ENCODE measurements at regions not wholly inside any gene's neighbourhood (a gene's known extent, or its start where the extent isn't known, plus 50 kb on each side); places are given as distances from the start of the nearest gene placed in this dataset.

DNA sequence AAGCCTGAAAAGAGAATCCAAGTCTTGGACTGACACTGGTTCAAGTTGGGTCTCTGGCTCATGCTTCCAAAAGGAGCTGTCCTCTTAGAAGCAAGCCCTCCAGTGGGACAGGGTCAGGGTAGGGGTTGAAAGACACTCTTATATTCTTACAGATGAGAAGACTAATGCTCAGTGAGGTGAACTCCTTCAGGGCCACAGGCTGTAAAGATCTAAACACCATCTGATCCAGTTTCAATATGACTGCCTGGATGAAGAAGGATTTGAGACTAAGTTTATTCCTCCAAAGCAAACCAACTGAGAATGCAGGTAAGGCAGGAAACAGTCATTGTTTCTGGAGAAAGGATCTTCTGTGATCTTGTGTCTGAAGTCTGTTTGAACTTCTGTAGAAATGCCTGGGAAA, 99.0 kb upstream of the TAB2 start:
- no peaks in the 10 kb centered on the region for H3K9me3 ChIP-seq (ENCODE audit: control insufficient read depth in 2 of 2, insufficient read depth in 1 of 2, low read depth in 1 of 2, low read length in 1 of 2)
- DNase-seq (no peak), FAIRE-seq (no peak)
- no peaks in the 10 kb centered on the region for H3K36me3 ChIP-seq (ENCODE audit: control insufficient read depth in 3 of 3, insufficient read depth in 2 of 3, low read depth in 1 of 3, low read length in 3 of 3)
- no peak overlapping the region for H3K4me3 ChIP-seq (ENCODE audit: low read depth in 1 of 3, low read length in 3 of 3)
- H3K27ac ChIP-seq (ENCODE audit: low read depth in 1 of 3, low read length in 2 of 3), result no peak overlapping the region
- no peaks in the 10 kb centered on the region for H3K27me3 ChIP-seq (ENCODE audit: control insufficient read depth in 3 of 3, insufficient read depth in 3 of 3, low read length in 3 of 3)
- H3K4me1 ChIP-seq (ENCODE audit: control insufficient read depth in 3 of 3, insufficient read depth in 2 of 3, low read depth in 1 of 3, low read length in 2 of 3), result no peaks in the 10 kb centered on the region

DNA sequence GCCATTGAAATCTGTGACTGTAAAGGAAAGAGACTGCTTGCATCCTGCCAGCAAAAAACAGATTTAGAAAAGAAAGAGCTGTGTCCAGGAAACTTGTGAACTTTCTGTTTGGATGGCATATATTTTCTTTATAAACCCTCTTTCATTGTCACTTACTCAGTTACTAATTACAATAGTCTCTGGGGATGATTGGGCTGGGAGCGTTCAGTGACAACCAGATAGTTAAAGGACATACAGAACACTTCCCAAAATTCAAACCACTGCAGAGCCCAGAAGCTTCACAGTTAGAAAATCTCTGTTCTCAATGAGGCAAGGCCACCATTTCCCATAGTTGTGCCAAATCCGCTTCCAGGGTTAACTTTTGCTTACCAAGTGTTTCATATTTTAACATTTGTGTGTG, 98.6 kb upstream of the TAB2 start:
- Histone ChIP-seq H3K27ac (ENCODE audit: low read depth in 1 of 3, low read length in 2 of 3) (no peak overlapping the region), H3K4me1 (ENCODE audit: control insufficient read depth in 3 of 3, insufficient read depth in 2 of 3, low read depth in 1 of 3, low read length in 2 of 3) (peaks cover 0 to 1% (median 0%) of the 10 kb centered on the region in 3 donors), H3K27me3 (ENCODE audit: control insufficient read depth in 3 of 3, insufficient read depth in 3 of 3, low read length in 3 of 3) (no peaks in the 10 kb centered on the region), H3K4me3 (ENCODE audit: low read depth in 1 of 3, low read length in 3 of 3) (no peak overlapping the region), H3K36me3 (ENCODE audit: control insufficient read depth in 3 of 3, insufficient read depth in 2 of 3, low read depth in 1 of 3, low read length in 3 of 3) (no peaks in the 10 kb centered on the region), H3K9me3 (ENCODE audit: control insufficient read depth in 2 of 2, insufficient read depth in 1 of 2, low read depth in 1 of 2, low read length in 1 of 2) (no peaks in the 10 kb centered on the region)
- no peak for FAIRE-seq
- no peak for DNase-seq
- WGBS, 3 donors, result 88 to 95% (median 94%) methylated on average over 2 of the region's 2 CpGs

DNA sequence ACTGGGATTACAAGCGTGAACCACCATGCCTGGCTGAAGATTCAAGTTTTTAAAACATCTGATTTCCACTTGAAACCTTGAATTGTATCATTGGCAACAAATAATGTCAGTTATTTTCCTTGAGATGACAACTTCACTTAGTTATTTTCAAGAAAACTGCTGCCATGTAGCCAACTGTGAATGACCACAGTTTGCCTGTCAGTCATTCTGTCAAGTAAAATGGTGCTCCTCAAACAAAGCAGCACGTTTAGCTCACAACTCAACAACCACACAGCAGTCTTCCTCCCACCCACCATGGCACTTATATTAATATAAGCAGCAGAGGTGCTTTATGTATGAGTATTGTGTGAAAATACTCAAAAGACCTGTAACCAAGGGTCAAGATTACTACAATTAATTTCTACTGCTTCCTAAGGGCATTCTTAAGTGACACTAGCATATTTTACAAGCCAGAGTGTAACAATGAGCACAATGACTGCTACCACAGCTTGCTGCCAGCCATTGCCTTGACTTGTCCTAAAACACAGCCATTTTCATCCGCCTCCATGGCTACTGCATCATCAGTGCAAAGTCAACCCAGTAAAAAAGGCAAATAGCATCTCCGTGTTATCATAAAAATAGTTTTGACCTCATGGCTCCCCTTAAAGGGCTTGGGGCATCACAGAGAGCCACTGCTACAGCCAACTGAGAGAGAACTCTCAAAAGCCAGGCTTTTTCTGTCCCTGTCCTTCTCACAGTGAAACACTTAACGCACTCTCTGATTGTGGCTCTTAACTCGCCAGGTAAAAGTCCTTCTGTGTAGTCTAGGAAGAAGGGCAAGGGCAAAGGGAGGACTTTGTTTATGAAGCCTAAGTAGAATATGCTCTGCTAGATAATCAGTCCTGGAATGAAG, 96.4 kb upstream of the TAB2 start:
- Histone ChIP-seq H3K36me3 (ENCODE audit: control insufficient read depth in 3 of 3, insufficient read depth in 2 of 3, low read depth in 1 of 3, low read length in 3 of 3) (no peaks in the 10 kb centered on the region), H3K4me1 (ENCODE audit: control insufficient read depth in 3 of 3, insufficient read depth in 2 of 3, low read depth in 1 of 3, low read length in 2 of 3) (peaks cover 0 to 2% (median 0%) of the 10 kb centered on the region in 3 donors), H3K27me3 (ENCODE audit: control insufficient read depth in 3 of 3, insufficient read depth in 3 of 3, low read length in 3 of 3) (no peaks in the 10 kb centered on the region), H3K27ac (ENCODE audit: low read depth in 1 of 3, low read length in 2 of 3) (no peak overlapping the region), H3K4me3 (ENCODE audit: low read depth in 1 of 3, low read length in 3 of 3) (no peak overlapping the region), H3K9me3 (ENCODE audit: control insufficient read depth in 2 of 2, insufficient read depth in 1 of 2, low read depth in 1 of 2, low read length in 1 of 2) (no peaks in the 10 kb centered on the region)
- no peak for DNase-seq
- FAIRE-seq, result no peak
- WGBS, 3 donors, result 88 to 92% (median 89%) methylated on average over 6 of the region's 6 CpGs

GRCh38 chr6:149221774-149222070, 95.8 kb upstream of the TAB2 start:
- FAIRE-seq (no peak), DNase-seq (no peak)
- Histone ChIP-seq H3K27ac (ENCODE audit: low read depth in 1 of 3, low read length in 2 of 3) (no peak overlapping the region), H3K9me3 (ENCODE audit: control insufficient read depth in 2 of 2, insufficient read depth in 1 of 2, low read depth in 1 of 2, low read length in 1 of 2) (no peaks in the 10 kb centered on the region), H3K36me3 (ENCODE audit: control insufficient read depth in 3 of 3, insufficient read depth in 2 of 3, low read depth in 1 of 3, low read length in 3 of 3) (no peaks in the 10 kb centered on the region), H3K4me3 (ENCODE audit: low read depth in 1 of 3, low read length in 3 of 3) (no peak overlapping the region), H3K4me1 (ENCODE audit: control insufficient read depth in 3 of 3, insufficient read depth in 2 of 3, low read depth in 1 of 3, low read length in 2 of 3) (peaks cover 0 to 2% (median 0%) of the 10 kb centered on the region in 3 donors), H3K27me3 (ENCODE audit: control insufficient read depth in 3 of 3, insufficient read depth in 3 of 3, low read length in 3 of 3) (no peaks in the 10 kb centered on the region)
- WGBS, 3 donors, result 94 to 95% (median 94%) methylated on average over 4 of the region's 4 CpGs

- no peak for FAIRE-seq
- 55 to 71% (median 65%) methylated on average over 4 of the region's 4 CpGs for WGBS, 3 donors
- Histone ChIP-seq H3K4me3 (ENCODE audit: low read depth in 1 of 3, low read length in 3 of 3) (no peak overlapping the region), H3K9me3 (ENCODE audit: control insufficient read depth in 2 of 2, insufficient read depth in 1 of 2, low read depth in 1 of 2, low read length in 1 of 2) (no peaks in the 10 kb centered on the region), H3K27me3 (ENCODE audit: control insufficient read depth in 3 of 3, insufficient read depth in 3 of 3, low read length in 3 of 3) (no peaks in the 10 kb centered on the region), H3K36me3 (ENCODE audit: control insufficient read depth in 3 of 3, insufficient read depth in 2 of 3, low read depth in 1 of 3, low read length in 3 of 3) (no peaks in the 10 kb centered on the region), H3K27ac (ENCODE audit: low read depth in 1 of 3, low read length in 2 of 3) (no peak overlapping the region), H3K4me1 (ENCODE audit: control insufficient read depth in 3 of 3, insufficient read depth in 2 of 3, low read depth in 1 of 3, low read length in 2 of 3) (peaks cover 0 to 2% (median 0%) of the 10 kb centered on the region in 3 donors)
- DNase-seq, result no peak
These were observed 94.2 kb upstream of the TAB2 start for GRCh38 chr6:149223120-149223903.

- 13 to 31% (median 19%) methylated on average over 2 of the region's 2 CpGs for WGBS, 3 donors
- DNase-seq, result peak; percentile 49 to 66
These were observed 93.6 kb upstream of the TAB2 start for GRCh38 chr6:149223904-149224351.

DNA sequence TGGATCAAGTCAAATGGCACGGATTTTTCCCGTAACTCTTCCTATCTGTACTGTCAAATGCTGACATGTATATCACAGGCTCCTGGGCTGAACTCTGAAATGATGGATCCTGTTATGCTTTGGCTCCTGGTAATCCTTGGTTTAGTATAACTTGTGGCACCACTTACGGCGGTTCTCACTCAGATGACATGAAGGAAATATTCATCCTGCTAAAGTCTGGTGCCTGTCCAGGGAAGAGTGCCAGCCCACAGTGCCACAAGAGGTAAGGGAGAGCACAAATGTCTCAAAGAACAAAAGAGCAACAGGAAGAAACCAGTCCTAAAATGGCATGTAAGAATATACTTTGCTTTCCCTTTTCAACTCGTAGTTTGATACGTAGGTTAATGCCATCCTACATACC, 93.1 kb upstream of the TAB2 start:
- Histone ChIP-seq H3K27me3 (ENCODE audit: control insufficient read depth in 3 of 3, insufficient read depth in 3 of 3, low read length in 3 of 3) (peaks cover 0 to 2% (median 0%) of the 10 kb centered on the region in 3 donors), H3K4me1 (ENCODE audit: control insufficient read depth in 3 of 3, insufficient read depth in 2 of 3, low read depth in 1 of 3, low read length in 2 of 3) (peaks cover 0 to 2% (median 0%) of the 10 kb centered on the region in 3 donors), H3K9me3 (ENCODE audit: control insufficient read depth in 2 of 2, insufficient read depth in 1 of 2, low read depth in 1 of 2, low read length in 1 of 2) (no peaks in the 10 kb centered on the region), H3K36me3 (ENCODE audit: control insufficient read depth in 3 of 3, insufficient read depth in 2 of 3, low read depth in 1 of 3, low read length in 3 of 3) (no peaks in the 10 kb centered on the region), H3K27ac (ENCODE audit: low read depth in 1 of 3, low read length in 2 of 3) (no peak overlapping the region), H3K4me3 (ENCODE audit: low read depth in 1 of 3, low read length in 3 of 3) (no peak overlapping the region)
- no peak for FAIRE-seq
- WGBS, 3 donors, result 48 to 83% (median 69%) methylated on average over 6 of the region's 6 CpGs
- DNase-seq, result no peak

More at GRCh38 chr6:149223904-149224351, 93.6 kb upstream of the TAB2 start:
- H3K4me1 ChIP-seq (ENCODE audit: control insufficient read depth in 3 of 3, insufficient read depth in 2 of 3, low read depth in 1 of 3, low read length in 2 of 3), result peaks cover 0 to 2% (median 0%) of the 10 kb centered on the region in 3 donors
- no peaks in the 10 kb centered on the region for H3K36me3 ChIP-seq (ENCODE audit: control insufficient read depth in 3 of 3, insufficient read depth in 2 of 3, low read depth in 1 of 3, low read length in 3 of 3)
- H3K9me3 ChIP-seq (ENCODE audit: control insufficient read depth in 2 of 2, insufficient read depth in 1 of 2, low read depth in 1 of 2, low read length in 1 of 2), result no peaks in the 10 kb centered on the region
- no peak for FAIRE-seq
- no peak overlapping the region for H3K27ac ChIP-seq (ENCODE audit: low read depth in 1 of 3, low read length in 2 of 3)
- H3K27me3 ChIP-seq (ENCODE audit: control insufficient read depth in 3 of 3, insufficient read depth in 3 of 3, low read length in 3 of 3), result no peaks in the 10 kb centered on the region
- no peak overlapping the region for H3K4me3 ChIP-seq (ENCODE audit: low read depth in 1 of 3, low read length in 3 of 3)

GRCh38 chr6:149225370-149225769, 92.1 kb upstream of the TAB2 start:
- FAIRE-seq (no peak), DNase-seq (peak in 1 of 2 donors; percentile 38)
- WGBS, 3 donors, result 29 to 60% (median 31%) methylated on average over 3 of the region's 3 CpGs
- no peak overlapping the region for H3K27ac ChIP-seq (ENCODE audit: low read depth in 1 of 3, low read length in 2 of 3)
- H3K4me3 ChIP-seq (ENCODE audit: low read depth in 1 of 3, low read length in 3 of 3), result no peak overlapping the region
- H3K4me1 ChIP-seq (ENCODE audit: control insufficient read depth in 3 of 3, insufficient read depth in 2 of 3, low read depth in 1 of 3, low read length in 2 of 3), result peaks cover 0 to 2% (median 0%) of the 10 kb centered on the region in 3 donors
- no peaks in the 10 kb centered on the region for H3K9me3 ChIP-seq (ENCODE audit: control insufficient read depth in 2 of 2, insufficient read depth in 1 of 2, low read depth in 1 of 2, low read length in 1 of 2)
- H3K27me3 ChIP-seq (ENCODE audit: control insufficient read depth in 3 of 3, insufficient read depth in 3 of 3, low read length in 3 of 3), result peaks cover 0 to 5% (median 0%) of the 10 kb centered on the region in 3 donors
- no peaks in the 10 kb centered on the region for H3K36me3 ChIP-seq (ENCODE audit: control insufficient read depth in 3 of 3, insufficient read depth in 2 of 3, low read depth in 1 of 3, low read length in 3 of 3)

Measured in small intestine (tissue), 7 donors.